Kasumi-1 (cell line): ENCODE measurements at regions not wholly inside any gene's neighbourhood (a gene's known extent, or its start where the extent isn't known, plus 50 kb on each side); places are given as distances from the start of the nearest gene placed in this dataset.
A peak's percentile ranks its signal among the peaks of the same experiment; 100 is the strongest.

Experiments used
- DNase-seq, 2 experiments: peaks; one replicate each; lab custom pipeline; 2025; lab: John Stamatoyannopoulos, UW

GRCh38 chr9:110056062-110056461, 151.9 kb downstream of the C9orf152 start:
- DNase-seq: no peak

GRCh38 chr9:110058304-110058953, 149.5 kb downstream of the C9orf152 start:
- peak; percentile 56 for DNase-seq

- no peak for DNase-seq
Observed at GRCh38 chr9:110059461-110059860, 148.5 kb downstream of the C9orf152 start.

- peak; percentile 41 to 44 for DNase-seq
Observed at GRCh38 chr9:110064803-110065202, 143.2 kb downstream of the C9orf152 start.

- peak; percentile 68 to 70 for DNase-seq
Observed at GRCh38 chr9:110065532-110065931, 142.4 kb downstream of the C9orf152 start.

- DNase-seq: peak; percentile 17 to 20
Observed at GRCh38 chr9:110066929-110067716, 140.8 kb downstream of the C9orf152 start.

- no peak for DNase-seq
Observed at GRCh38 chr9:110068212-110068611, 139.7 kb downstream of the C9orf152 start.

GRCh38 chr9:110069326-110070248, 138.4 kb downstream of the C9orf152 start:
- DNase-seq: no peak

GRCh38 chr9:110072597-110073355, 135.2 kb downstream of the C9orf152 start:
- no peak for DNase-seq

GRCh38 chr9:110073356-110073905, 134.5 kb downstream of the C9orf152 start:
- no peak for DNase-seq

GRCh38 chr9:110076894-110077725, 130.8 kb downstream of the C9orf152 start:
- DNase-seq: no peak

GRCh38 chr9:110077925-110078324, 130.0 kb downstream of the C9orf152 start:
- DNase-seq: no peak

GRCh38 chr9:110078604-110079003, 129.4 kb downstream of the C9orf152 start:
- no peak for DNase-seq

- DNase-seq: no peak
Observed at GRCh38 chr9:110081395-110081794, 126.6 kb downstream of the C9orf152 start.

GRCh38 chr9:110083866-110084265, 124.1 kb downstream of the C9orf152 start:
- no peak for DNase-seq

GRCh38 chr9:110086537-110086936, 121.4 kb downstream of the C9orf152 start:
- DNase-seq: no peak

GRCh38 chr9:110087605-110088004, 120.4 kb downstream of the C9orf152 start:
- no peak for DNase-seq

- DNase-seq: no peak
Observed at GRCh38 chr9:110088099-110088498, 119.9 kb downstream of the C9orf152 start.

- DNase-seq: no peak
Observed at GRCh38 chr9:110089681-110090370, 118.1 kb downstream of the C9orf152 start.

- no peak for DNase-seq
Observed at GRCh38 chr9:110092792-110093191, 115.2 kb downstream of the C9orf152 start.
